ENCODE measurements at regions not wholly inside any gene's neighbourhood (a gene's known extent, or its start where the extent isn't known, plus 50 kb on each side); places are given as distances from the start of the nearest gene placed in this dataset.

DNA sequence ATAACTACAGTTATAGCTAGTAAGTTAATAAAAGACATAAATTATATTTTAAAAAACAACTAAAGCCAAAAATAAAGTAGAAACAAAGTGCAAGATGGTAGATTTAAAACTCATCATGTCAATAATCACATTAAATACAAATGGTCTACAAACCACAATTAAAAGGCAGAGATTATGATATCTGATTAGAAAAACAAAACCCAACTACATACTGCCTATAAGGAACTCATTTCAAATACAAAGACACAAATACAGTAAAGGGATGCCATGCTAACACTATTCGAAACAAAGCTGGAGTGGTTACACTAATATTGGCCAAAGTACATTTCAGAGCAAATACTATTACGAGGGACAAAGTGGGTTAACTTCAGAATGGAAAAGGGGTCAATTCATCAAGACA lies 426.5 kb downstream of the SHQ1 start:
- no peak overlapping the region for H3K27ac ChIP-seq
- H3K4me1 ChIP-seq, result peaks cover 31% of the 10 kb centered on the region
- ATAC-seq, result no peak
- H3K9me3 ChIP-seq, result peaks cover 12% of the 10 kb centered on the region
- H3K4me3 ChIP-seq, result no peak overlapping the region
- H3K36me3 ChIP-seq, result no peaks in the 10 kb centered on the region
- intact Hi-C loops (cut with DNase I), result no loop called here
- DNase-seq, result no peak
- H3K27me3 ChIP-seq (ENCODE audit: low read depth), result no peaks in the 10 kb centered on the region
- TF ChIP-seq, protein P1, sequence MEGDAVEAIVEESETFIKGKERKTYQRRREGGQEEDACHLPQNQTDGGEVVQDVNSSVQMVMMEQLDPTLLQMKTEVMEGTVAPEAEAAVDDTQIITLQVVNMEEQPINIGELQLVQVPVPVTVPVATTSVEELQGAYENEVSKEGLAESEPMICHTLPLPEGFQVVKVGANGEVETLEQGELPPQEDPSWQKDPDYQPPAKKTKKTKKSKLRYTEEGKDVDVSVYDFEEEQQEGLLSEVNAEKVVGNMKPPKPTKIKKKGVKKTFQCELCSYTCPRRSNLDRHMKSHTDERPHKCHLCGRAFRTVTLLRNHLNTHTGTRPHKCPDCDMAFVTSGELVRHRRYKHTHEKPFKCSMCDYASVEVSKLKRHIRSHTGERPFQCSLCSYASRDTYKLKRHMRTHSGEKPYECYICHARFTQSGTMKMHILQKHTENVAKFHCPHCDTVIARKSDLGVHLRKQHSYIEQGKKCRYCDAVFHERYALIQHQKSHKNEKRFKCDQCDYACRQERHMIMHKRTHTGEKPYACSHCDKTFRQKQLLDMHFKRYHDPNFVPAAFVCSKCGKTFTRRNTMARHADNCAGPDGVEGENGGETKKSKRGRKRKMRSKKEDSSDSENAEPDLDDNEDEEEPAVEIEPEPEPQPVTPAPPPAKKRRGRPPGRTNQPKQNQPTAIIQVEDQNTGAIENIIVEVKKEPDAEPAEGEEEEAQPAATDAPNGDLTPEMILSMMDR (IDR thresholded peaks at IDR 0.05), result no peak

DNA sequence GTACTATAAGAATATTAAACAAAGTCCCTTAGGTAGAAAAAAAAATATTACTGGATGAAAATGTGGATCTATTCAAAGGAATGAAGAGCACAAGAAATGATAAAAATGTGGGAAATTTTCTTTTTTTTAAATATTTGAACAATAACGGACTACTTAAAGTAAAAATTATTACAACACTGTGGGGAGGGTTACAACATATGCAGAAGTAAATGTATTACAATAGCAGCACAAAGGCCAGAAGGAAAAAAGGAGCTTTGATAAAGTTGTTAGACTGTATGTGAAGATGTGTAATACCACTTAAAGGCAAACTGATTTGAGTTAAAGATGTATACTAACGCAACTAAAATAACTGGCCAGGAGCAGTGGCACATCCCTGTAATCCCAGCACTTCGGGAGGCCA lies 427.1 kb downstream of the SHQ1 start:
- TF ChIP-seq, protein P1 (IDR thresholded peaks at IDR 0.05), result no peak
- Histone ChIP-seq H3K36me3 (no peaks in the 10 kb centered on the region), H3K4me1 (peaks cover 24% of the 10 kb centered on the region), H3K9me3 (peaks cover 12% of the 10 kb centered on the region), H3K27ac (no peak overlapping the region), H3K27me3 (ENCODE audit: low read depth) (no peaks in the 10 kb centered on the region), H3K4me3 (no peak overlapping the region)
- ATAC-seq (peak in 1 of 2 donors; percentile 26), DNase-seq (no peak)
- intact Hi-C loops (cut with DNase I), result no loop called here

DNA sequence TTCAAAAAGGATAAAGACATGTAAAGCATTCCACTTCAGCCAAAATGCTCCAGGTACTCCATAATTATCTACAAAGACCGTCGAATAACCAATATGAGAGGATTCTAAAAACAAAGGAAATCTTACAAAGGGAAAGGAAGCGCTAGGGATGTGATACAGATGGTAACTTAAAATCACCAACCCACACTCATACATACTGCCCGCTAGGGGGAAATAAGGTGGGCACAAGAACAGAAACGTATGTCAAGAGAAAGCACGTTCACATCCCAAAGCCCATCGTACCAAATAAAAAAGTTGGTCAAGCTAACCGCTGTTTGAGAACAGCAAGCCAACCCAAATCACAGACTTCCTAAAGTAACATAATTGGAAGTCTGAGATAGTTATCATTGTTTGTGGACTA lies 429.4 kb downstream of the SHQ1 start:
- H3K9me3 ChIP-seq, result peaks cover 12% of the 10 kb centered on the region
- no peaks in the 10 kb centered on the region for H3K27me3 ChIP-seq (ENCODE audit: low read depth)
- DNase-seq (no peak), ATAC-seq (no peak)
- intact Hi-C loops (cut with DNase I), result no loop called here
- H3K36me3 ChIP-seq, result no peaks in the 10 kb centered on the region
- no peak overlapping the region for H3K27ac ChIP-seq
- TF ChIP-seq, protein P1 (IDR thresholded peaks at IDR 0.05), result no peak
- peaks cover 11% of the 10 kb centered on the region for H3K4me1 ChIP-seq
- H3K4me3 ChIP-seq, result no peak overlapping the region

DNA sequence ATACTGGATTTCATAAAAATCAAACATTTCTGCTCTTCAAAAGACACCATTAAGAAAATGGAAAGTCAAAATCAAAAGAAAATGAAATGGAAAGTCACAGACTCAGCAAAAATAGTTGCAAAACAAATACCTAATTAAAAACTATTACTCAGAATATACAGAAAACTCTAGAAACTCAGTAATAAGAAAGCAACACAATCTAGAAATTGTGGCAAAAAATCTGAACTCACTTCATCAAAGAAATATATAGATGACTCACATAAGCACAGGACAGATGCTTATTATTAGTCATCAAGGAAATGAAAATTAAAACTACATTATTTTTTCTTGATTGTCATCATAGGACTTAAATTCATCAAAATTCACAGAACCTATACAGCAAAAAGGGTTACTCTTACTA lies 430.0 kb downstream of the SHQ1 start:
- Histone ChIP-seq H3K27me3 (ENCODE audit: low read depth) (no peaks in the 10 kb centered on the region), H3K4me1 (peaks cover 12% of the 10 kb centered on the region), H3K9me3 (peaks cover 12% of the 10 kb centered on the region), H3K4me3 (no peak overlapping the region), H3K36me3 (no peaks in the 10 kb centered on the region), H3K27ac (no peak overlapping the region)
- TF ChIP-seq, protein P1 (IDR thresholded peaks at IDR 0.05), result no peak
- intact Hi-C loops (cut with DNase I), result no loop called here
- no peak for ATAC-seq
- DNase-seq, result no peak

DNA sequence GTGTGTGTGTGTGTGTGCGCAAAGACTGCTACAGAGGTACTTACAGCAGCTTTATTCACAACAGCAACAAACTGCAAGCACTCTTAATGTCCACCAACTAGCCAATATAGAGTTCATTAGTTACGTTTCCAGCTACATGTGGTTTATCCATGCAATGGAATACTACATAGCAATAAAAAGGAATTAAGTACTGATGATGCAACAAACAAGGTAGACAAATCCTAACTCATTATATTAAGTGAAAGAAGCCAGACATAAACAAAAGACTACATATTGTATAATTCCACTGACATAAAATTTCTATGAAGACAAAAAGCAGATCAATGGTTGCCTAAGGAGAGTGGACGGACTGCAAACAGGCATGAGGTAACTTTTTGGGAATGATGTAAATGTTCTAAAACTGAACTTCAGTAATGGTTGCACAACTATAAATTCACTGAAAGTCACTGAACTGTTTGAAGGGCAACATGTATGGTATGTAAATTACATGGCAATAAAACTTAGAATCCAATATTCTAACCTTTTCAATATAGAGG lies 433.7 kb downstream of the SHQ1 start:
- TF ChIP-seq, protein P1 (IDR thresholded peaks at IDR 0.05), result no peak
- no peak for DNase-seq
- Histone ChIP-seq H3K36me3 (no peaks in the 10 kb centered on the region), H3K27ac (no peak overlapping the region), H3K9me3 (no peaks in the 10 kb centered on the region), H3K4me1 (peaks cover 46% of the 10 kb centered on the region), H3K27me3 (ENCODE audit: low read depth) (no peaks in the 10 kb centered on the region), H3K4me3 (no peak overlapping the region)
- intact Hi-C loops (cut with DNase I), result no loop called here
- ATAC-seq, result no peak

DNA sequence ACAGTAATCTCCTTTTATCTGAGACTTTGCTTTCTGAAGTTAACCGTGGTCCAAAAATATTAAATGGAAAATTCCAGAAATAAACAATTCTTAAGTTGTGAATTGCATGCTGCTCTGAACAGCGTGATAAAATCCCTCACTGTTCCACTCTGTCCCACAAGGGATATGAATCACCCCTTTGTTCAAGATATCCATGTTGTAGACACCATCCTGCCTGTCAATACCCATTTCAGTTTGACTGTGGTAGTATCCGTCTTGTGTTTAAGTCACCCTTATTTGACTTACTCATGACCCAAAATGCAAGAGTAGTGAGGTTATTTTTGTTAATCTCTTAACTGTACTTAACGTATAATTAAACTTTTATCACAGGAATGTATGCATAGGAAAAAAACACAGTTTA lies 435.0 kb downstream of the SHQ1 start:
- H3K4me1 ChIP-seq, result peaks cover 52% of the 10 kb centered on the region

More for the DNA sequence above, 435.0 kb downstream of the SHQ1 start:
- Histone ChIP-seq H3K27ac (no peak overlapping the region), H3K9me3 (no peaks in the 10 kb centered on the region), H3K36me3 (no peaks in the 10 kb centered on the region), H3K27me3 (ENCODE audit: low read depth) (no peaks in the 10 kb centered on the region), H3K4me3 (no peak overlapping the region)
- TF ChIP-seq, protein P1 (IDR thresholded peaks at IDR 0.05), result no peak
- intact Hi-C loops (cut with DNase I), result no loop called here
- DNase-seq (no peak), ATAC-seq (no peak)
